Sigmoid colon (tissue), 6 donors: ENCODE measurements at regions not wholly inside any gene's neighbourhood (a gene's known extent, or its start where the extent isn't known, plus 50 kb on each side); places are given as distances from the start of the nearest gene placed in this dataset.
"Not testable (repeated sequence)": the region's sequence is repeated elsewhere in the genome, so short reads cannot be mapped to it uniquely, and the experiment has no call there.

Experiments
- DNase-seq: peaks from one replicate; pipeline ENCODE4 v3.0.0-alpha.2; 2019
- H3K27ac ChIP-seq, 4 donors: fragments of 200-600 bp; sonication (generic); one replicate each; pipeline ENCODE4 v1.5.1; 2016 to 2019; ENCODE audit warnings: mild to moderate bottlenecking in 1 of 4
- H3K27me3 ChIP-seq, 3 donors: fragments of 200-600 bp; sonication (generic); one replicate each; pipeline ENCODE4 v1.5.1; 2019; ENCODE audit warnings: mild to moderate bottlenecking in 1 of 3
- H3K36me3 ChIP-seq, 4 donors: fragments of 200-600 bp; sonication (generic); one replicate each; pipeline ENCODE4 v1.5.1; 2016 to 2019
- H3K4me1 ChIP-seq, 4 donors: fragments of 200-600 bp; sonication (generic); one replicate each; pipeline ENCODE4 v1.5.1; 2017 to 2019
- H3K4me3 ChIP-seq, 4 donors: fragments of 200-600 bp; sonication (generic); one replicate each; pipeline ENCODE4 v1.5.1; 2017 to 2019; ENCODE audit warnings: mild to moderate bottlenecking in 2 of 4, moderate library complexity in 1 of 4
- H3K9me3 ChIP-seq, 4 donors: fragments of 200-600 bp in 3 of 4; sonication (generic) in 3 of 4; one replicate each; pipeline versions ENCODE4 v1.5.1 to v1.6.1; 2013 to 2019
- EP300 ChIP-seq, 4 donors: sonication (generic); formaldehyde crosslinking; IDR thresholded peaks; one replicate each; pipeline ENCODE4 v1.6.1; 2017; ENCODE audit warnings: antibody characterized with exemption in 4 of 4
- POLR2A ChIP-seq, 2 donors: fragments of 450-650 bp; IDR thresholded peaks; one replicate each; pipeline ENCODE4 v1.6.1; 2016; ENCODE audit warnings: antibody characterized with exemption in 2 of 2, mild to moderate bottlenecking in 2 of 2, moderate library complexity in 2 of 2
- POLR2AphosphoS5 ChIP-seq, 4 donors: sonication (generic); formaldehyde crosslinking; IDR thresholded peaks; one replicate each; pipeline ENCODE4 v1.6.1; 2017; ENCODE audit warnings: antibody characterized with exemption in 4 of 4
- WGBS, 2 donors: extraction: QIAGEN DNeasy Blood & Tissue Kit; methylation state at CpG; one replicate each; pipeline ENCODE4 v1.1.7; 2013; 5-methylcytosine and 5-hydroxymethylcytosine counted together
- intact Hi-C: fragments of 100-400 bp; cut with DNase I; formaldehyde crosslinking; loops from one replicate; pipeline ENCODE4 v1.15.1; 2023
- TF ChIP-seq, protein P1 (sequence below), 4 experiments: fragments of 450-650 bp in 3 of 4; fragments of 200-600 bp in 1 of 4; IDR thresholded peaks; one replicate each; pipeline ENCODE4 v1.5.1; 2016 to 2019; ENCODE audit warnings: antibody characterized with exemption in 4 of 4, mild to moderate bottlenecking in 3 of 4, moderate library complexity in 2 of 4
- donor health status: healthy with polysubstance abuse.
- donor health status: healthy.

DNA sequence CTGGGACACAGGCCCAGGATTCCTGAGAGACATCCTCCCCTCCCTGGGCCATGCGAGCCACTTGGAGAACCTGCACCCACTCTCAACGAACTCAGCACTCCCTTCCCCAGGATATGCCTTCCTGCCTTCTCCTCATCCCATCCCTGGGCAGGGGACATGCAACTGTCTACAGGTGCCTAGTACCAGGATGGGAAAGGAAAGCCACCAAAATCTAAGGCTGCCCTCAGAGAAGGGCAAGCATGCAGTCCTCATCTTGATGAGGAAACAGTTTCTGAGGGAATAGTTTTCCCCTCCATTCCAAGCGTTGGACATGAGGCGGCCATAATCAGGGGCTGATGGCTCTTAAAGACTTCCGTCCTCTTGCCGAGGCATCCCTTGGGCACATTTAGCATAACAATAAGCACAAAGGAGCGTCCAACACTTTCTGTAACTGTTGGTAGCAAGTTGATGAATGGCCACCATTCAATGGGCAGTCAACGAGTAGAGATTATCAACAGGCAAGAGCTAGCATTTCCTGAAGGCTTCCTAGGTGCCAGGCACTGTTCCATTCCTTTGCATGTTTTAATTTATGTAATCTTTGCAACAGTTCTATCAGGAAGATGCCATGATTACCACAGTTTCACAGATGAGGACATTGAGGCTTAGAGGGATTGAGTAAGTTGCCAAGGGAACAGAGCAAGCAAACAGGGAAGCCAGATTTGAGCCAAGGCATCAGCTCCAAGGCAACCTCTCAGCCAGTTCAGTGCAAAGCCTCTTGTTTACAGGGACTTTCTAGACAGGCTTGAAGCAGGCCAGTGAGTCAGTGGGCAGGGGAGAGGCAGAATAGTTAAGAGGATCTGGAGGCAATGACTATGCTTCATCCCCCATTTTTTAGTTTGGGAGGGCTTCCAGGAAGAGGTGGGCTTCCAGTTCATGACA, 105.1 kb downstream of the SINHCAF start:
- Histone ChIP-seq H3K36me3 (no peaks in the 10 kb centered on the region), H3K27me3 (peaks cover 0 to 4% (median 0%) of the 10 kb centered on the region in 3 donors), H3K4me3 (no peak overlapping the region), H3K9me3 (no peaks in the 10 kb centered on the region), H3K27ac (no peak overlapping the region), H3K4me1 (no peaks in the 10 kb centered on the region)
- 78 to 81% methylated on average over 8 of the region's 8 CpGs for WGBS, 2 donors
- TF ChIP-seq, protein P1, sequence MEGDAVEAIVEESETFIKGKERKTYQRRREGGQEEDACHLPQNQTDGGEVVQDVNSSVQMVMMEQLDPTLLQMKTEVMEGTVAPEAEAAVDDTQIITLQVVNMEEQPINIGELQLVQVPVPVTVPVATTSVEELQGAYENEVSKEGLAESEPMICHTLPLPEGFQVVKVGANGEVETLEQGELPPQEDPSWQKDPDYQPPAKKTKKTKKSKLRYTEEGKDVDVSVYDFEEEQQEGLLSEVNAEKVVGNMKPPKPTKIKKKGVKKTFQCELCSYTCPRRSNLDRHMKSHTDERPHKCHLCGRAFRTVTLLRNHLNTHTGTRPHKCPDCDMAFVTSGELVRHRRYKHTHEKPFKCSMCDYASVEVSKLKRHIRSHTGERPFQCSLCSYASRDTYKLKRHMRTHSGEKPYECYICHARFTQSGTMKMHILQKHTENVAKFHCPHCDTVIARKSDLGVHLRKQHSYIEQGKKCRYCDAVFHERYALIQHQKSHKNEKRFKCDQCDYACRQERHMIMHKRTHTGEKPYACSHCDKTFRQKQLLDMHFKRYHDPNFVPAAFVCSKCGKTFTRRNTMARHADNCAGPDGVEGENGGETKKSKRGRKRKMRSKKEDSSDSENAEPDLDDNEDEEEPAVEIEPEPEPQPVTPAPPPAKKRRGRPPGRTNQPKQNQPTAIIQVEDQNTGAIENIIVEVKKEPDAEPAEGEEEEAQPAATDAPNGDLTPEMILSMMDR (IDR thresholded peaks at IDR 0.05) = no peak
- TF ChIP-seq POLR2AphosphoS5 (IDR thresholded peaks at IDR 0.05) (no peak), EP300 (IDR thresholded peaks at IDR 0.05) (no peak), POLR2A (IDR thresholded peaks at IDR 0.05) (no peak)
- no peak for DNase-seq
- intact Hi-C loops = no loop called here

DNA sequence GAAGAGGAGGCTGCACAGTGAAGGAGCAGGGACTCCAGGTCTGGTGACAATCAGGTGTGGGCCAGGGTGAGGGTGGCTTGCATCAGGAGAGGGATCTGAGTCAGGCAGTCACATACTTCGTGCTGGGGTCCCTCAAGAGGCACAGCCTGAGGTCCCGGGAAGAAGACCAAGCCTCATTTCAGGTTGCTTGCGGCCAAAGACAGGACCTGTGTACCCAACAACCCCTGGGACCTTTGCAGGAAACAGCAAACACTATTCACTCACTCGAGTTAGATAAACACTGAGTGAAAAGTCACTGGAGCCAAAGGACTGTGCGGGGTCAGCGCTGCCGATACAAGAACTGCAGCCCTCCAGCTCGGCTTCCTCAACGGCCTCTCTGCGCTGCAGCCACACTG, 104.4 kb downstream of the SINHCAF start:
- DNase-seq = no peak
- no peak overlapping the region for H3K27ac ChIP-seq
- intact Hi-C loops = no loop called here
- H3K27me3 ChIP-seq = peaks cover 0 to 4% (median 0%) of the 10 kb centered on the region in 3 donors
- no peaks in the 10 kb centered on the region for H3K9me3 ChIP-seq
- H3K4me1 ChIP-seq = no peaks in the 10 kb centered on the region
- no peak overlapping the region for H3K4me3 ChIP-seq
- WGBS, 2 donors = 74 to 75% methylated on average over 10 of the region's 10 CpGs
- H3K36me3 ChIP-seq = no peaks in the 10 kb centered on the region
- TF ChIP-seq EP300 (IDR thresholded peaks at IDR 0.05) = no peak
- TF ChIP-seq, protein P1 (IDR thresholded peaks at IDR 0.05) = no peak

DNA sequence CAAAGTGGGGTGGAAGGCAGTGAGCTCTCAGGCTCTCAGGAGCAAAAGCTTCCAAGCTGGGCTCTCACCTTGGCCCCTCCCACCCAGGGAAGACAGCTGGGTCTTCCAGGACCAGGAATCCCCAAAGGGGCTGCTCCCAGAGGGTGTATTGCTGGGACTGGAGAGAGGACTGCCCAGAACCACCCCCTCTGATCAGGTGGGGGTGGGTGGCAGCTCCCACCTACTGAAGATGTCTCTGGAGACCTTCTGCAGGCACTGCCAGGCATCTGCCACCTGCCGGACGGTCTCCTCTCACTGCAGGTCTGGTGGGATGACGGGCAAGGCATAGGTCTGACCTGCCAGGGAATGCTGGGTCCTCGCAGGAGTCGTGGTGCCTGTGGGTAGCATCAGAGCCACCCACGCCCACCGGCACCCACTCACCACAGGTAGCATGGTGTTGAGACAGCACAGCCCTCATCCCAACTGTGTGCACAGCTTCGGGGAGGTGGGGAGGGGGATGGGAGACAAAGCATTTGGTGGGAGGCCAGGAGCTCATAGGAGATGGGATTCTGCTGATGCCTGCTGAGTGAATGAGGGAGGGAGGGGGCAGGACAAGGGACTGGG, 103.2 kb downstream of the SINHCAF start:
- Histone ChIP-seq H3K27ac (no peak overlapping the region), H3K4me1 (no peaks in the 10 kb centered on the region), H3K4me3 (no peak overlapping the region), H3K9me3 (no peaks in the 10 kb centered on the region), H3K27me3 (peaks cover 0 to 4% (median 0%) of the 10 kb centered on the region in 3 donors), H3K36me3 (no peaks in the 10 kb centered on the region)
- TF ChIP-seq, protein P1 (IDR thresholded peaks at IDR 0.05) = no peak
- no peak for TF ChIP-seq POLR2AphosphoS5 (IDR thresholded peaks at IDR 0.05)
- no peak for TF ChIP-seq POLR2A (IDR thresholded peaks at IDR 0.05)
- TF ChIP-seq EP300 (IDR thresholded peaks at IDR 0.05) = no peak
- DNase-seq = no peak
- 86 to 87% methylated on average over 8 of the region's 8 CpGs for WGBS, 2 donors
- intact Hi-C loops = no loop called here

DNA sequence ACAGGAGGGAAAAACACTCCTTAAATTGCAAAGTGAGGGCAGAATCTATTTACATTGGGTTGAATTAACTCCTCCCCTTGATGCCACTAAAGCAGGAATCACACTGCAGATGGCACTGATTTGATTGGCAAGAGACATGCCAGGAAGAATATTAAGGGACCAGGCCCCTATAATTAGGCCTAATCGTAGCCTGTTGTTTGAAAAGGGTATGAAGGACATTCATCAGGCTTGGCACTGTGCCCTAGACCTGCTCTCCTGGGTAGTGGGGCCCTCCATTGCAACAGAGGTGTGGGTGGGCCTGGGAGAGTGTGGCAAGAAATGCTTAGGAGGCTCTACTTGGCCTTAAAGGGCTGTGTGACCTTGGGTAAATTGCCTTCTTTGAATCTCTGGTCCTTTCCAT, 102.3 kb downstream of the SINHCAF start:
- H3K4me3 ChIP-seq, H3K4me1 ChIP-seq, H3K9me3 ChIP-seq, DNase-seq, intact Hi-C loops, H3K27me3 ChIP-seq, H3K36me3 ChIP-seq, H3K27ac ChIP-seq: not testable (repeated sequence)
- WGBS, 2 donors = 61 to 66% methylated on average over 1 of the region's 1 CpG

DNA sequence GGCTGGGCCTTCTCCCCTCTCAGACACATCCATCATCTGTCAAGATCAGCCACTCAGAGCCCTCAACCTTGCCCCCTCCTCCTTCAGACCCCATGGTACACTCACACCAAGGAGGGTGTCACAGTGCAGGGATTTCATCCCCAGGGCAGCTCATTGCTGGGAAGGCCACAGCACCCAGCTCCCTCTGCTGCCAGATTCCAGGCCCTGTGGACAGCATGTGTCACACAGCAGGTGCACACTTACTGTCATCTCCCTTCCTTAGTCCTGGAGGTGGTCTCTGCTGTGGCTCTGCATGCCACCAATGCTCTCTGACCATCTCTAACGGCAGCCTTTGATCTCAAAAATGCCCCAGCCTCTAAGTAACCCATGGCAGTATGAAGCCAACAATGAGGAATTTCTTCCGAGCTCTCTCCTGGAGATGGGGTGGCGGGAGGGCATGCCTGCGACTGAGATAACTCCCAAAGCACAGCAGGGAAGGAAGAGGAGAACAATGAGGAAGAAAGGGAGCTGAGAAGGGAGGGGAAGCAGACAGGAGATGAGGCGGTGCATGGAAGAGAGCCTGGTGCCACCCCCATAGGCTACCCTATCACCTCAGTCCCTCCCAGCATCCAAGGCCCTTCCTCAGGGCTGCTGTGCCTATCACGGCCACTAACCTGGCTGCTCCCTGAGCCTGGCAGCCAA, 101.0 kb downstream of the SINHCAF start:
- Histone ChIP-seq H3K9me3 (no peaks in the 10 kb centered on the region), H3K4me1 (no peaks in the 10 kb centered on the region), H3K27me3 (no peaks in the 10 kb centered on the region), H3K4me3 (no peak overlapping the region), H3K36me3 (no peaks in the 10 kb centered on the region), H3K27ac (no peak overlapping the region)
- 81 to 82% methylated on average over 6 of the region's 6 CpGs for WGBS, 2 donors
- intact Hi-C loops = no loop called here
- no peak for DNase-seq
- no peak for TF ChIP-seq POLR2AphosphoS5 (IDR thresholded peaks at IDR 0.05)
- TF ChIP-seq POLR2A (IDR thresholded peaks at IDR 0.05) = no peak
- TF ChIP-seq EP300 (IDR thresholded peaks at IDR 0.05) = no peak
